EH (cell line): ENCODE measurements at regions not wholly inside any gene's neighbourhood (a gene's known extent, or its start where the extent isn't known, plus 50 kb on each side); places are given as distances from the start of the nearest gene placed in this dataset.

ENCODE experiments used
- DNase-seq: peaks from one replicate; pipeline ENCODE4 v3.0.0-alpha.2; 2015; ENCODE audit warnings: low read depth

GRCh38 chr5:158398360-158399201 is 539.6 kb upstream of the CLINT1 start:
- DNase-seq: no peak

GRCh38 chr5:158397278-158397677 is 538.3 kb upstream of the CLINT1 start:
- no peak for DNase-seq

- DNase-seq: no peak
Measured at GRCh38 chr5:158394102-158394501, 535.2 kb upstream of the CLINT1 start.

GRCh38 chr5:158393457-158393856 is 534.5 kb upstream of the CLINT1 start:
- DNase-seq: no peak

- DNase-seq: no peak
Measured at GRCh38 chr5:158392753-158393152, 533.8 kb upstream of the CLINT1 start.

- peak; percentile 85 for DNase-seq
Measured at GRCh38 chr5:158390577-158390976, 531.6 kb upstream of the CLINT1 start.

- no peak for DNase-seq
Measured at GRCh38 chr5:158389786-158390185, 530.8 kb upstream of the CLINT1 start.

- no peak for DNase-seq
Measured at GRCh38 chr5:158388021-158388420, 529.1 kb upstream of the CLINT1 start.

- DNase-seq: no peak
Measured at GRCh38 chr5:158387499-158387898, 528.6 kb upstream of the CLINT1 start.

- DNase-seq: no peak
Measured at GRCh38 chr5:158385982-158386381, 527.0 kb upstream of the CLINT1 start.

GRCh38 chr5:158384535-158385481 is 525.9 kb upstream of the CLINT1 start:
- peak; percentile 98 for DNase-seq

- no peak for DNase-seq
Measured at GRCh38 chr5:158383486-158383885, 524.5 kb upstream of the CLINT1 start.

- DNase-seq: peak; percentile 98
Measured at GRCh38 chr5:158382473-158382872, 523.5 kb upstream of the CLINT1 start.

GRCh38 chr5:158381614-158382160 is 522.7 kb upstream of the CLINT1 start:
- no peak for DNase-seq

GRCh38 chr5:158380661-158381060 is 521.7 kb upstream of the CLINT1 start:
- DNase-seq: no peak

GRCh38 chr5:158378931-158379330 is 520.0 kb upstream of the CLINT1 start:
- DNase-seq: no peak

- no peak for DNase-seq
Measured at GRCh38 chr5:158376679-158377078, 517.7 kb upstream of the CLINT1 start.

- DNase-seq: no peak
Measured at GRCh38 chr5:158375531-158375930, 516.6 kb upstream of the CLINT1 start.

GRCh38 chr5:158373608-158374395 is 514.9 kb upstream of the CLINT1 start:
- no peak for DNase-seq

GRCh38 chr5:158369241-158369640 is 510.3 kb upstream of the CLINT1 start:
- no peak for DNase-seq

- no peak for DNase-seq
Measured at GRCh38 chr5:158368686-158369085, 509.7 kb upstream of the CLINT1 start.

GRCh38 chr5:158364367-158364766 is 505.4 kb upstream of the CLINT1 start:
- DNase-seq: no peak
